ENCODE measurements at regions not wholly inside any gene's neighbourhood (a gene's known extent, or its start where the extent isn't known, plus 50 kb on each side); places are given as distances from the start of the nearest gene placed in this dataset.

DNA sequence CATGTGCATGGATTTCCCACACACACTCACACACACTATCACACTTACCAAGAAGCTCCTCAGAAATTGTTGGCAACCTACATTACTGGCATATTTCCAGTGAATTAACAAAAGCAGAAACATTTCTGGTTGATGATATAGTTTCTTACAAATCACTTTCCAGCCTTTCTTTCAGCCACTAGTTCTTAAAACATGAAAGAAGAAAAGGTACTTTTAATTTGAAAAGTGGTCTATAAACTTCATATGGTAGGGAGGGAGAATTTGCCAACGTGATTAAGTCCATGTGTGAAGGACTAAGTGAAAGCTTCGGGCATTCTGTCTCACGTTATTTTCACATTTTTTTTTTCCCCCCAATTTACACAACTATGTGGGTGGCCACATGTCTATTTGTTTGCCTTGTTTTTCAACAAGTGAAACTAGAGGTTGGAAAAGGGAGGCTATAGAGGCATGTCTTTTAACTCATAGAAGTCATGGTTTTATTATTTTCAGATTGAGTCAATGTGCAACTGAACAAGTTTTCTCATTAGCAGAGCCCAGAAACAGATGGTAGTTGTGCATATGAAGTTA, 832.1 kb upstream of the INTU start:
- no peak overlapping the region for H3K4me3 ChIP-seq
- no peaks in the 10 kb centered on the region for H3K4me1 ChIP-seq
- TF ChIP-seq, protein P1, sequence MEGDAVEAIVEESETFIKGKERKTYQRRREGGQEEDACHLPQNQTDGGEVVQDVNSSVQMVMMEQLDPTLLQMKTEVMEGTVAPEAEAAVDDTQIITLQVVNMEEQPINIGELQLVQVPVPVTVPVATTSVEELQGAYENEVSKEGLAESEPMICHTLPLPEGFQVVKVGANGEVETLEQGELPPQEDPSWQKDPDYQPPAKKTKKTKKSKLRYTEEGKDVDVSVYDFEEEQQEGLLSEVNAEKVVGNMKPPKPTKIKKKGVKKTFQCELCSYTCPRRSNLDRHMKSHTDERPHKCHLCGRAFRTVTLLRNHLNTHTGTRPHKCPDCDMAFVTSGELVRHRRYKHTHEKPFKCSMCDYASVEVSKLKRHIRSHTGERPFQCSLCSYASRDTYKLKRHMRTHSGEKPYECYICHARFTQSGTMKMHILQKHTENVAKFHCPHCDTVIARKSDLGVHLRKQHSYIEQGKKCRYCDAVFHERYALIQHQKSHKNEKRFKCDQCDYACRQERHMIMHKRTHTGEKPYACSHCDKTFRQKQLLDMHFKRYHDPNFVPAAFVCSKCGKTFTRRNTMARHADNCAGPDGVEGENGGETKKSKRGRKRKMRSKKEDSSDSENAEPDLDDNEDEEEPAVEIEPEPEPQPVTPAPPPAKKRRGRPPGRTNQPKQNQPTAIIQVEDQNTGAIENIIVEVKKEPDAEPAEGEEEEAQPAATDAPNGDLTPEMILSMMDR (IDR thresholded peaks at IDR 0.05 in 4 of 5, conservative IDR thresholded peaks at IDR 0.05 in 1 of 5): no peak
- no peak for TF ChIP-seq POLR2A (IDR thresholded peaks at IDR 0.05)
- intact Hi-C loops (cut with DNase I; ENCODE audit: low total_unique reads) (no loop called here), in situ Hi-C loops (cut with MboI; ENCODE audit: low sequenced_read_pairs in 4 of 4) (no loop called here)
- H3K27ac ChIP-seq: no peak overlapping the region
- ATAC-seq (no peak), DNase-seq (no peak)
- no peaks in the 10 kb centered on the region for H3K36me3 ChIP-seq
- no peaks in the 10 kb centered on the region for H3K27me3 ChIP-seq
- H3K9me3 ChIP-seq: no peaks in the 10 kb centered on the region

DNA sequence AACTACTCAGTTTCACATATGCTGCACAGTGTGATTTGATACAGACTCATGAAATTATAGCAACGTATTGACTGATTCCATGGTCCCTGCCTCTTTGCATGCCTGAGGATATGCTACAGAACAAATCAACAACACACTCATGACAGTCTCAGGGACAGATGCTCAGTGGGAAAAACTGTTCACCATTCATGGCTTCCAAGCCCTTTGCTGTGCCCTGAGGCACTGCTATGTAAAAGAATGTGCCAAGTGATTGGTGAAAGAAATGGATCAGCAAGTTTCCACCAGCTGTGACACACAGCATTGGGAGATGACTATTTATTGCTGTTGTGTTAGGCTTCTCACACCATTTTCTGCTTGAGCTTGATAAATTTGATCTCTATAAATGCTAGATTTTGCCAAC, 825.6 kb upstream of the INTU start:
- ATAC-seq (no peak), DNase-seq (no peak)
- Histone ChIP-seq H3K4me1 (no peaks in the 10 kb centered on the region), H3K9me3 (no peaks in the 10 kb centered on the region), H3K36me3 (no peaks in the 10 kb centered on the region), H3K4me3 (no peak overlapping the region), H3K27me3 (no peaks in the 10 kb centered on the region), H3K27ac (no peak overlapping the region)
- intact Hi-C loops (cut with DNase I; ENCODE audit: low total_unique reads): no loop called here
- in situ Hi-C loops (cut with MboI; ENCODE audit: low sequenced_read_pairs in 4 of 4): no loop called here
- TF ChIP-seq POLR2A (IDR thresholded peaks at IDR 0.05): no peak
- TF ChIP-seq, protein P1 (IDR thresholded peaks at IDR 0.05 in 4 of 5, conservative IDR thresholded peaks at IDR 0.05 in 1 of 5): no peak

DNA sequence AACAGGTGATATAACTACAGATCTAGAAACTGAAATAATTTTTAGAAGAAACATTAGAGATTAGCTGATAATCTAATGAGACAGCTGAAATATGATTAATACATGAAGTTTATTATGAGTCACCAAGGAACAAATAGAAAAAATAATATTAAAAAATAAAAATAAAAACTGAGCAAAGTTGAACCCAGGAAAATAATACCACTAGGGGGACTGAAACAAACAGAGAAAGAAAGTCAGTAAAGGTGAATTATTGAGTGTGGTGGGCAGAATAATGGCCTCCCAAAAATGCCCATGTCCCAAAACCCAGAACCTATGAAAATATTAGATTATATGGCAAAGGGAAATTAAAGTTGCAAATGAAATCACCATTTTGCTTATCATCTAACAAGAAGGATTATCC, 820.7 kb upstream of the INTU start:
- no peaks in the 10 kb centered on the region for H3K9me3 ChIP-seq
- H3K27me3 ChIP-seq: no peaks in the 10 kb centered on the region
- intact Hi-C loops (cut with DNase I; ENCODE audit: low total_unique reads) (no loop called here), in situ Hi-C loops (cut with MboI; ENCODE audit: low sequenced_read_pairs in 4 of 4) (no loop called here)
- no peaks in the 10 kb centered on the region for H3K36me3 ChIP-seq
- DNase-seq: no peak
- no peak overlapping the region for H3K4me3 ChIP-seq
- H3K27ac ChIP-seq: no peak overlapping the region
- no peak for TF ChIP-seq POLR2A (IDR thresholded peaks at IDR 0.05)
- TF ChIP-seq, protein P1 (IDR thresholded peaks at IDR 0.05 in 4 of 5, conservative IDR thresholded peaks at IDR 0.05 in 1 of 5): no peak
- no peaks in the 10 kb centered on the region for H3K4me1 ChIP-seq
- ATAC-seq: no peak

DNA sequence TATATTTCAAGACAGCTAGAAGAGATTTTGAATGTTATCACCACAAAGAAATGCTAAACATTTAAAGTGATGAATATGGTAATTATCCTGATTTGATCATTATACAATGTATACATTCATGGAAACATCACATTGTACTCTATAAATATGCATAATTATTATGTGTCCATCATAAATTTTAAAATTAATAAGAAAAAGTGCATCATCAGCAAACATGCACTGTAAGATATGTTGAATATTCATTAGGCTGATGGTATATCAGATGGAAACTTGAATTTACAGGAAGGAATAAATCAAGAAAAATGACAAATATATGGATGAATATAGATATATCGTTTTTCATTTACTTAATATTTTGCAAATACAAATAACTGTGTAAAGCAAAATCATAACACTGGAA, 812.1 kb upstream of the INTU start:
- in situ Hi-C loops (cut with MboI; ENCODE audit: low sequenced_read_pairs in 4 of 4): no loop called here
- Histone ChIP-seq H3K4me1 (no peaks in the 10 kb centered on the region), H3K36me3 (no peaks in the 10 kb centered on the region), H3K9me3 (no peaks in the 10 kb centered on the region), H3K27ac (no peak overlapping the region), H3K4me3 (no peak overlapping the region), H3K27me3 (no peaks in the 10 kb centered on the region)
- ATAC-seq (no peak), DNase-seq (no peak)
- intact Hi-C loops (cut with DNase I; ENCODE audit: low total_unique reads): no loop called here
- TF ChIP-seq, protein P1 (IDR thresholded peaks at IDR 0.05 in 4 of 5, conservative IDR thresholded peaks at IDR 0.05 in 1 of 5): no peak
- no peak for TF ChIP-seq POLR2A (IDR thresholded peaks at IDR 0.05)

DNA sequence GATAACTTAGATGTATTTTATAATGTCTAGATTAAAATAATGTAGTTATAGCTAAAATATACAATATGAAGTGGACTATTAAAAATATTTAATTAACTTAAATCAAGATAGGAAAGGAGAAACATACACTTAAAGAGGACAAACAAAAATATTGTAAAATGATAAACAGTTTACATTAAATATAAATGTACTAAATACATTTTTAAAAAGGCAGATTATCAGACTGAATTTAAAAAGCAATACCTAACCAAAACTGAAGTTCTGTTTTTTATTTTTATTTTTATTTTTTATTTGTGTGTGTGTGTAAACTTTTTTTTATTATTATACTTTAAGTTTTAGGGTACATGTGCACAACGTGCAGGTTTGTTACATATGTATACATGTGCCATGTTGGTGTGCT, 811.6 kb upstream of the INTU start:
- no peak for DNase-seq
- no peaks in the 10 kb centered on the region for H3K9me3 ChIP-seq
- no peaks in the 10 kb centered on the region for H3K36me3 ChIP-seq
- H3K27me3 ChIP-seq: no peaks in the 10 kb centered on the region
- H3K4me1 ChIP-seq: no peaks in the 10 kb centered on the region
- no peak overlapping the region for H3K27ac ChIP-seq
- H3K4me3 ChIP-seq: no peak overlapping the region
- ATAC-seq: no peak
- in situ Hi-C loops (cut with MboI; ENCODE audit: low sequenced_read_pairs in 4 of 4): no loop called here
- intact Hi-C loops (cut with DNase I; ENCODE audit: low total_unique reads): no loop called here
- TF ChIP-seq POLR2A (IDR thresholded peaks at IDR 0.05): no peak
- TF ChIP-seq, protein P1 (IDR thresholded peaks at IDR 0.05 in 4 of 5, conservative IDR thresholded peaks at IDR 0.05 in 1 of 5): no peak
